Brain microvascular endothelial cell (primary cell): ENCODE measurements at regions not wholly inside any gene's neighbourhood (a gene's known extent, or its start where the extent isn't known, plus 50 kb on each side); places are given as distances from the start of the nearest gene placed in this dataset.

Experiments used
- DNase-seq: peaks from one replicate; pipeline ENCODE4 v3.0.0-alpha.2; 2020
- H3K27ac ChIP-seq: fragments of 250-450 bp; sonication (Bioruptor Pico); 2 replicates; pipeline ENCODE4 v1.5.1; 2020; ENCODE audit warnings: mild to moderate bottlenecking, moderate library complexity
- H3K27me3 ChIP-seq: fragments of 250-450 bp; sonication (Bioruptor Pico); replicated peaks from 2 replicates; pipeline ENCODE4 v1.5.1; 2020; ENCODE audit warnings: mild to moderate bottlenecking
- H3K36me3 ChIP-seq: fragments of 250-450 bp; sonication (Bioruptor Pico); replicated peaks from 2 replicates; pipeline ENCODE4 v1.5.1; 2020; ENCODE audit warnings: mild to moderate bottlenecking
- H3K4me3 ChIP-seq: 2 replicates; pipeline ENCODE4 v1.5.1; 2011; ENCODE audit warnings: low read depth, mild to moderate bottlenecking, control low read depth, low read length, moderate library complexity
- in situ Hi-C: cut with HindIII; loops from 2 replicates; pipeline ENCODE4 v1.10.0; 2017; ENCODE audit warnings: low sequenced_read_pairs, low pct_ligation_motif_present
- TF ChIP-seq, protein P1 (sequence below): IDR thresholded peaks from 2 replicates; pipeline ENCODE4 v1.5.1; 2011; ENCODE audit warnings: low read depth, mild to moderate bottlenecking, moderate library complexity, low read length, control low read depth, inconsistent platforms; ENCODE audit errors: missing control alignments

GRCh38 chr7:96831446-96831845 is 121.8 kb upstream of the SEM1 start:
- H3K27me3 ChIP-seq = no peaks in the 10 kb centered on the region
- no peak overlapping the region for H3K27ac ChIP-seq
- in situ Hi-C loops = no loop called here
- DNase-seq = no peak
- no peaks in the 10 kb centered on the region for H3K36me3 ChIP-seq
- no peak overlapping the region for H3K4me3 ChIP-seq
- TF ChIP-seq, protein P1, sequence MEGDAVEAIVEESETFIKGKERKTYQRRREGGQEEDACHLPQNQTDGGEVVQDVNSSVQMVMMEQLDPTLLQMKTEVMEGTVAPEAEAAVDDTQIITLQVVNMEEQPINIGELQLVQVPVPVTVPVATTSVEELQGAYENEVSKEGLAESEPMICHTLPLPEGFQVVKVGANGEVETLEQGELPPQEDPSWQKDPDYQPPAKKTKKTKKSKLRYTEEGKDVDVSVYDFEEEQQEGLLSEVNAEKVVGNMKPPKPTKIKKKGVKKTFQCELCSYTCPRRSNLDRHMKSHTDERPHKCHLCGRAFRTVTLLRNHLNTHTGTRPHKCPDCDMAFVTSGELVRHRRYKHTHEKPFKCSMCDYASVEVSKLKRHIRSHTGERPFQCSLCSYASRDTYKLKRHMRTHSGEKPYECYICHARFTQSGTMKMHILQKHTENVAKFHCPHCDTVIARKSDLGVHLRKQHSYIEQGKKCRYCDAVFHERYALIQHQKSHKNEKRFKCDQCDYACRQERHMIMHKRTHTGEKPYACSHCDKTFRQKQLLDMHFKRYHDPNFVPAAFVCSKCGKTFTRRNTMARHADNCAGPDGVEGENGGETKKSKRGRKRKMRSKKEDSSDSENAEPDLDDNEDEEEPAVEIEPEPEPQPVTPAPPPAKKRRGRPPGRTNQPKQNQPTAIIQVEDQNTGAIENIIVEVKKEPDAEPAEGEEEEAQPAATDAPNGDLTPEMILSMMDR = no peak

DNA sequence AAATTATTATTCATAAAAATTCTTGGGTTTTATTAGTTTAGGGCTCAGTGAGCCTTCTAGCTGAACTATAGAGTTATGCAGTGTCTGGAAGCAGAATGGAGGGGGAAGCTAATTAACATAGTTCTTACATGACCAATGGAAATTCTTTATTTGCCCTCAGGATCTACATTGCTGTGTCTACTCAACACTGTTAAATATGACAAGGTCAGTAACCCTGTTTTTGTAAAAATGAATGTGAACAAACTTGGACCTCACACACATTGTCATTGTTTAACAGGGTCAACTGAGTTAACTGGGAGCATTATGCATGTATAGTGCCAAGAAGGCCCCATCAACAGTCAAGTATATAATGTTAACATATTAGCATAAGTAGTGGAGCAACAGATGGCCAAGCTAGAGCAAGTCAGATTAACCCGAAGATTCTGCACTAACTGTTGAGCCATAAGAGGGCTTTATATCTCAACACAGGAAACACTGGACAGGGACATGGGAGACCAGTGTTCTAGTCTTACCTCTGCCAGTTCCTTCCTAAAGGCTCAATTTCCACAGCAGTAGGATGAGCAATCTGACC is 122.5 kb upstream of the SEM1 start:
- Histone ChIP-seq H3K27ac (no peak overlapping the region), H3K27me3 (no peaks in the 10 kb centered on the region), H3K36me3 (no peaks in the 10 kb centered on the region), H3K4me3 (no peak overlapping the region)
- TF ChIP-seq, protein P1 = no peak
- in situ Hi-C loops = no loop called here
- DNase-seq = no peak

GRCh38 chr7:96833676-96834453 is 124.2 kb upstream of the SEM1 start:
- TF ChIP-seq, protein P1 = no peak
- Histone ChIP-seq H3K27me3 (no peaks in the 10 kb centered on the region), H3K36me3 (no peaks in the 10 kb centered on the region), H3K27ac (no peak overlapping the region), H3K4me3 (no peak overlapping the region)
- peak; percentile 7 for DNase-seq
- in situ Hi-C loops = no loop called here

DNA sequence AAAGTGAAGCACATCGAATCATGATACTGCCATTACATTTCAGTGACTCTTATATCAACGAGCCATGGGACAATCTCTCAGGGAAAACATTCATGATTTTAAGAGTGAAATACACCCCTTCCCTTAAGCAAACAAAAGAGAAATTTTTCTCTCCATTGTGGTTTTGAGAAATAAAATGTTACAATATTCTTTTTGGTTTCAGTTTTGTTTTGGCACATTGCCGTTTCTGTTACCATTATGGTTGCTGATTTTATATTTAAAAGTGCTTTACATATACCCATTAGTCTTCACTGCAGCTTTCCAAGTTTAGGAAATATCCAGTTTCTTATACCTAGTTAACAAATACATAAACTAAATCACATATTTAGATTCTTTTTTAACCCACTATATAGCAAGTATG is 126.8 kb upstream of the SEM1 start:
- no peak overlapping the region for H3K4me3 ChIP-seq
- DNase-seq = no peak
- TF ChIP-seq, protein P1 = no peak
- in situ Hi-C loops = no loop called here
- no peaks in the 10 kb centered on the region for H3K36me3 ChIP-seq
- no peaks in the 10 kb centered on the region for H3K27me3 ChIP-seq
- no peak overlapping the region for H3K27ac ChIP-seq

- no peak overlapping the region for H3K4me3 ChIP-seq
- no peak for DNase-seq
- H3K27ac ChIP-seq = no peak overlapping the region
- no peaks in the 10 kb centered on the region for H3K36me3 ChIP-seq
- in situ Hi-C loops = no loop called here
- H3K27me3 ChIP-seq = no peaks in the 10 kb centered on the region
- TF ChIP-seq, protein P1 = no peak
Measured at GRCh38 chr7:96837593-96837992, 127.9 kb upstream of the SEM1 start.
